ENCODE measurements at regions not wholly inside any gene's neighbourhood (a gene's known extent, or its start where the extent isn't known, plus 50 kb on each side); places are given as distances from the start of the nearest gene placed in this dataset.

DNA sequence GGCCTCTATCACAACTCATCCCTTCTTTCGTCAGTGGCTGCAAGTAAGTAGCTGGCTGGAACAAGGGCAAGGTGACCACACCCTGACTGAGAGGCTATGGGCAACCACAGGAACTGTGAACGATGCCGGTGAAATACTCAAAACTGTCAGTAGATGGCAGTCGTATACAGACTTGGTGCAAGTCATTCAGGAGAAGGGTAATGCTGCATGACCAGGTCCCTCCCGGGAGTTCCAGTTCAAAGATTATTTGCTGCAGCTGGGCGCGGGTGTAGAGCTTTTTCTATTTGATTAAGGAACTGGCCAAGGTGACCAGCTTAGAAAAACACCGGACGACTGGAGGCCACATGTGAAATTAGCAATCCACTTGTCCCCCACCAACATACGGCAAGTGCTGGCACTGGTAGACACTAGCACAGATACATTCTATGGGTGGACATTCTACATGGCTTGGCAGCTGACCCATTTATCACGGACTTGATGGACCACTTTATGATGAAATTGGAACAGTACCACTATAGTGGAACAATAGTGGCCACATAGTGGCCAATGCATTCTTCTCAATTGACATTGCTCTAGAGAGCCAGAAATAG, 726.6 kb downstream of the TRAM1L1 start:
- H3K36me3 ChIP-seq (ENCODE audit: insufficient read depth), result no peaks in the 10 kb centered on the region

GRCh38 chr4:116357758-116358157, 727.6 kb downstream of the TRAM1L1 start:
- Histone ChIP-seq H3K9me2 (ENCODE audit: insufficient read depth) (0 out of 2 replicates have a peak, but pooled peaks cover 4% of the 10 kb centered on the region), H3K4me2 (no peak overlapping the region), H4K20me1 (replicated peaks; ENCODE audit: insufficient read depth) (no peaks in the 10 kb centered on the region), H3K4me1 (ENCODE audit: insufficient read depth) (peaks cover 16% of the 10 kb centered on the region; the same call in 1 of the 2 replicates), H3K79me2 (replicated peaks; ENCODE audit: insufficient read depth) (no peaks in the 10 kb centered on the region), H3K4me3 (no peak overlapping the region), H3K27me3 (ENCODE audit: insufficient read depth) (no peaks in the 10 kb centered on the region), H2AFZ (no peak overlapping the region), H3F3A (replicated peaks; ENCODE audit: low read depth) (no peaks in the 10 kb centered on the region), H3K36me3 (ENCODE audit: insufficient read depth) (no peaks in the 10 kb centered on the region), H3K27ac (ENCODE audit: low read depth) (no peak overlapping the region)
- Mint-ChIP-seq H3K27me3 (ENCODE audit: insufficient read depth, low read depth, poor library complexity) (no peaks in the 10 kb centered on the region), H3K4me3 (no peak overlapping the region), H3K27ac (no peak overlapping the region), H3K4me1 (no peaks in the 10 kb centered on the region; the same call in 2 of the 3 replicates), H3K9me3 (peaks cover 7% of the 10 kb centered on the region; the same call in 1 of the 3 replicates), H3K36me3 (ENCODE audit: low read depth) (no peaks in the 10 kb centered on the region)
- DNase-seq (ENCODE audit: low spot score) (peak; percentile 14), ATAC-seq (no peak)
- TF ChIP-seq ZNF462 (CRISPR knock-in tag; IDR thresholded peaks at IDR 0.05) (no peak), EZH2phosphoT487 (IDR thresholded peaks at IDR 0.05; ENCODE audit: unreplicated experiment) (no peak), EZH2 (IDR thresholded peaks at IDR 0.05; ENCODE audit: low read depth, unreplicated experiment) (no peak), NANOG (IDR thresholded peaks at IDR 0.05; ENCODE audit: borderline replicate concordance) (no peak), CTCF (conservative IDR thresholded peaks at IDR 0.05; ENCODE audit: low read depth in 2 of 2) (no peak), CREB1 (CRISPR knock-in tag; IDR thresholded peaks at IDR 0.05; ENCODE audit: low read depth) (no peak)

More for the DNA sequence above, 726.6 kb downstream of the TRAM1L1 start:
- Mint-ChIP-seq H3K27me3 (ENCODE audit: insufficient read depth, low read depth, poor library complexity) (no peaks in the 10 kb centered on the region), H3K4me3 (no peak overlapping the region), H3K36me3 (ENCODE audit: low read depth) (no peaks in the 10 kb centered on the region), H3K9me3 (peaks cover 7% of the 10 kb centered on the region; the same call in 1 of the 3 replicates), H3K27ac (no peak overlapping the region), H3K4me1 (no peaks in the 10 kb centered on the region)
- H3K4me3 ChIP-seq, result no peak overlapping the region
- DNase-seq (ENCODE audit: low spot score) (peak; percentile 90), ATAC-seq (peak; percentile 100)
- H3K4me1 ChIP-seq (ENCODE audit: insufficient read depth), result peaks cover 11% of the 10 kb centered on the region; the same call in 1 of the 2 replicates
- TF ChIP-seq EZH2phosphoT487 (IDR thresholded peaks at IDR 0.05; ENCODE audit: unreplicated experiment) (no peak), ZNF114 (CRISPR knock-in tag; IDR thresholded peaks at IDR 0.05) (no peak), CTCF (conservative IDR thresholded peaks at IDR 0.05; ENCODE audit: low read depth in 2 of 2) (peak; percentile 66 to 93)
- no peaks in the 10 kb centered on the region for H3K79me2 ChIP-seq (replicated peaks; ENCODE audit: insufficient read depth)
- 0 out of 2 replicates have a peak, but pooled peaks cover 4% of the 10 kb centered on the region for H3K9me2 ChIP-seq (ENCODE audit: insufficient read depth)
- H2AFZ ChIP-seq, result no peak overlapping the region
- H4K20me1 ChIP-seq (replicated peaks; ENCODE audit: insufficient read depth), result no peaks in the 10 kb centered on the region
- H3K4me2 ChIP-seq, result no peak overlapping the region
- no peaks in the 10 kb centered on the region for H3K27me3 ChIP-seq (ENCODE audit: insufficient read depth)
- H3K27ac ChIP-seq (ENCODE audit: low read depth), result no peak overlapping the region
- H3F3A ChIP-seq (replicated peaks; ENCODE audit: low read depth), result no peaks in the 10 kb centered on the region

Measured in GM23338 (cell line).